ENCODE measurements at regions not wholly inside any gene's neighbourhood (a gene's known extent, or its start where the extent isn't known, plus 50 kb on each side); places are given as distances from the start of the nearest gene placed in this dataset.
"Not testable (repeated sequence)": the region's sequence is repeated elsewhere in the genome, so short reads cannot be mapped to it uniquely, and the experiment has no call there.

GRCh38 chr7:76809856-76810255 is 182.8 kb upstream of the POMZP3 start:
- TF ChIP-seq CTCF (IDR thresholded peaks at IDR 0.05; ENCODE audit: low read depth, low read length, missing input control); ZBTB33 (IDR thresholded peaks at IDR 0.05); RAD21 (IDR thresholded peaks at IDR 0.05); TAF1 (conservative IDR thresholded peaks at IDR 0.05); MAX (IDR thresholded peaks at IDR 0.05); ATF3 (IDR thresholded peaks at IDR 0.05); YY1 (IDR thresholded peaks at IDR 0.05); REST (IDR thresholded peaks at IDR 0.05); SP1 (IDR thresholded peaks at IDR 0.05); EGR1 (IDR thresholded peaks at IDR 0.05; ENCODE audit: low read depth in 2 of 2): not testable (repeated sequence)
